ENCODE measurements at regions not wholly inside any gene's neighbourhood (a gene's known extent, or its start where the extent isn't known, plus 50 kb on each side); places are given as distances from the start of the nearest gene placed in this dataset.

GRCh38 chr6:96465321-96465903, 56.2 kb upstream of the UFL1 start:
- no peak for DNase-seq (ENCODE audit: low spot score)

GRCh38 chr6:96466147-96466863, 55.3 kb upstream of the UFL1 start:
- no peak for DNase-seq (ENCODE audit: low spot score)

GRCh38 chr6:96467814-96468213, 53.8 kb upstream of the UFL1 start:
- DNase-seq (ENCODE audit: low spot score): no peak

GRCh38 chr6:96468281-96468680, 53.3 kb upstream of the UFL1 start:
- DNase-seq (ENCODE audit: low spot score): no peak

GRCh38 chr6:96468681-96469224, 52.9 kb upstream of the UFL1 start:
- peak; percentile 18 for DNase-seq (ENCODE audit: low spot score)

GRCh38 chr6:96469312-96469711, 52.3 kb upstream of the UFL1 start:
- no peak for DNase-seq (ENCODE audit: low spot score)

- no peak for DNase-seq (ENCODE audit: low spot score)
Observed at GRCh38 chr6:96470296-96470695, 51.3 kb upstream of the UFL1 start.

All from RKO (cell line).